Stimulated activated CD8-positive, alpha-beta memory T cell treated with anti-CD3 and anti-CD28 coated beads, Interleukin-15, amount 100 ng/mL, for 4 hours (primary cell): ENCODE measurements at regions not wholly inside any gene's neighbourhood (a gene's known extent, or its start where the extent isn't known, plus 50 kb on each side); places are given as distances from the start of the nearest gene placed in this dataset.
"Not testable (repeated sequence)": the region's sequence is repeated elsewhere in the genome, so short reads cannot be mapped to it uniquely, and the experiment has no call there.

Experiments used
- DNase-seq, 2 donors: peaks; one replicate each; pipeline ENCODE4 v3.0.0-alpha.2; 2020; ENCODE audit warnings: low read depth in 2 of 2

DNA sequence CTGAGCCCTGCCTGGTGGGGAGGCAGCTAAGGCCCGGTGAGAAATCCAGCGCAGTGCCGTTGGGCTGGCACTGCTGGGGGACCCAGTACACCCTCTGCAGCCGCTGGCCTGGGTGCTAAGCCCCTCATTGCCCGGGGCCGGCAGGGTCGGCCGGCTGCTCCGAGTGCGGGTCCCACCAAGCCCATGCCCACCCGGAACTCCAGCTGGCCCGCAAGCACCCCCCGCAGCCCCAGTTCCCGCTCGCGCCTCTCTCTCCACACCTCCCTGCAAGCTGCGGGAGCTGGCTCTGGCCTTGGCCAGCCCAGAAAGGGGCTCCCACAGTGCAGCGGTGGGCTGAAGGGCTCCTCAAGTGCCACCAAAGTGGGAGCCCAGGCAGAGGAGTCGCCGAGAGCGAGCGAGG lies 225.1 kb upstream of the ANKH start:
- not testable (repeated sequence) for DNase-seq

DNA sequence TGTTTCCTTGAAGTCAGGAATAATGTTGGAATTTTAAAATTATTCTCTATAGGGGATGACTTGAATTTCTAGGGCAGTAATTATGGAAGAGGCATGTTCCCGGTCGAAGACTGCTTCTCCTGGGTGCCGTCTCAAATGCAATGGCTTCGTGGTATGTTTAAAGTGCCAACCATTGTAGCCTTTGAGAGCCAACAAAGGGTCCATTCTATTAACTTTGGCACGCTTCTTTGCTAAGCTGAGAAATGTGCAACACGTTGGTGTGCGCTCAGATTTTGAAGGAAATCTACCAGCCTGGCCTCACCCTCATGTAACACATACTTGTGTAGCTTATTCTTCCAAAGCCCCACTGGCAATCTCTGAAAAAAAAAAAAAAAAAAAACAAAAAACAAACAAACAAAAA lies 221.2 kb upstream of the ANKH start:
- no peak for DNase-seq

DNA sequence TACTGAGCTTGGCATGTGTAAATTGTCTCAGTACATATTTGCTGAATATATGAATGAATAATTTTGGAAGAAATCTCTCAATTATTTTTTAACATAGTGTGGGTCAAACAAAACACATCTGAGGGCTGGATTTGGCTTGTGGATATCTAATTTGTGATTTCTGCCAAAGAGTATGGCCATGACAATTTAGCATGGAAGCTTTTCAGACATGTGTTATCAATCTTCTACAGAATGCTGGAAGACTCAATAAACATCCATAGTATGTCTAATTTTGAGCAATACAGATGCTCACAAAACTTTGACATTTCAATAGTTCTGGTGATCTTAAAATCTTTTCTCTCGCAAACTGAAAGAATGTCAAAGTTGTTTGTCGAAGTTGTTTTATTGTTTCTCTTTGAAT lies 214.1 kb upstream of the ANKH start:
- no peak for DNase-seq

DNA sequence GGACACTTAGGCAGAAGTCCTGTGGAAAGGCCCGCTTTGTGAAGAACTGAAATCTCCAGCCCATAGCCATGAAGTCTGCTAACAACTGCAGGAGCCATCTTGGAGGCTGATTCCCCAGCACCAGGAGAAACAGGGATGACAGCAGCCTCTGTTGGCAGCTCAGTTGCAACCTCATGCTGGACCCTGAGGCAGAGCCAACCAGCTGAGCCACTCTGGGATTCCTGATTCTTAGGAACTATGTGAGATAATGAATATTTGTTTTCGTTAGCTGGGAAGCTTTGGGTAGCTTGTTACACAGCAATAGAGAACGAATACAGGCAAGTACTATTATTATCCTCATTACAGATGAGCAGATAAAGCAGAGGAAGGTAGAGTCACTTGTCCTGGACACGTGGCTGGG lies 210.5 kb upstream of the ANKH start:
- no peak for DNase-seq

DNA sequence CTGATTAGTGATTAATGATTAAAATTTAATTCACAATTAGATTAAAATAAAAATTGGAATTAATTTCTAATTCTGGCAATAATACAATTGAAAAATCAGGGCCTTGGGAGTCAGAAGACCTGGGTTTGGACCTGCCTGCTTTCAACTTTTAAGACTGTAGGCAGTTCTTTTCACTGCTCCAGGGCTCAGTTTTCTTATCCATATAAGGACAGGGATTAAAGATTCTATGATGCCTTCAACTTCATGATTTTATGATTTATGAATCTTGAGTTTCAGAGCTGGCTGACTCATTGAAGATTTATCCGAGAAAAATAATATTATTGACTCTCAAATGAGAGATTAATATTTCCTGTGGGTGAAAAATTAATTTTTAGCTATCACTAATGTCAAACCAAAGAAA lies 208.6 kb upstream of the ANKH start:
- no peak for DNase-seq

DNA sequence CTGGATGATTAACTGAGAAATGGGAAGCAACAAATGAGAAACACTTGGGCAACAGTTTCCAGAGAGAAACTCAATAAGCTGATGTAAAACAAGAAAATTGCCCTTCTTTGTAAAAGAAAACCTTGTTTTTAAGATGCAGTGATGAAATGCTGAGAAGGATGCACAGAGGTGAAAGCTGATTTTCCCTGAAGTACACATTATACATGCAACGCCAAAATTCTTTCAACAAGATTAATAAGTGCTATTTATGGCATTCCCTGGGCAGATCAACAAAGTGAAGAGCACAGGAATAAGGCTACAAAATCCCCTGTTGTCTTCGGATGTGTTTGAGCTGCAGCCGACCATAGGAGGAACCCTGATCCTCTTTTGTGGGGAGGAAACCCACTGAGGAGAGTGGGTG lies 208.0 kb upstream of the ANKH start:
- no peak for DNase-seq

DNA sequence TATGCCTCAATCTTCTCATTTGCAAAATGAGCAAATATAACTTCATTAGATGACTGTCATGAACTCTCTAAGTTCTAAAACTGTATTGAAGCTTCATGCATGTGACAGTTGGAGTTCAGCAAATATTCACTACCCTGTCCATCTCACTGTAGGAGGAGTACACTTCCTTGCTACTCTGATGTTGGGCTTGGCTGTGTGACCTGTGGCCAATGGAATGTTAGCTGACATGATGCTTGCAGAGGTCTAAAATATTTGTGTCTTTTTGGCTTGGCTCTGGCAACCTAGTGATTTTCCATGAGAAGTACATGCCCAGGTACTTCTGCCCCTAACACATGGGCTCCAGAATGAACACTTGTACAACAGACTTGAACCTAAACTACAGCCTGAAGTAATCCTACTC lies 203.1 kb upstream of the ANKH start:
- no peak for DNase-seq

DNA sequence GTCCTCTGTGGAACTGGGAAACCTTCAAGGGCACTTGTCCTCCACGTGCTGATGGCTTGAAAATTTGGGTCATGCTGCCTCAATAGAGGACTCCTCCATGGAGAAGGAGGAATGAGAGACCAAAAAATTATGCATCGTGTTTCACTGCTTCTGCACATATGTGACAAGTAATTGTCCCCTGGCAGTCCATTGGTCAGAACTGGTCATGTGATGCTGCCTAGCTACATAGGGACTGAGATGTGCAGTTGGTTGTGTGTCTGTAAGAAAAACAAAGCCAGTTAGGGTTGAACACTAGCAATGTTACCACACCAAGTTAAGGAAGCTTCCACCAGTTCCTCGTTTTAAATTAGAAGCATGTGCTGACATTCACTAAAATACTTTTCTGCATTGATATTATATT lies 201.9 kb upstream of the ANKH start:
- DNase-seq = no peak

DNA sequence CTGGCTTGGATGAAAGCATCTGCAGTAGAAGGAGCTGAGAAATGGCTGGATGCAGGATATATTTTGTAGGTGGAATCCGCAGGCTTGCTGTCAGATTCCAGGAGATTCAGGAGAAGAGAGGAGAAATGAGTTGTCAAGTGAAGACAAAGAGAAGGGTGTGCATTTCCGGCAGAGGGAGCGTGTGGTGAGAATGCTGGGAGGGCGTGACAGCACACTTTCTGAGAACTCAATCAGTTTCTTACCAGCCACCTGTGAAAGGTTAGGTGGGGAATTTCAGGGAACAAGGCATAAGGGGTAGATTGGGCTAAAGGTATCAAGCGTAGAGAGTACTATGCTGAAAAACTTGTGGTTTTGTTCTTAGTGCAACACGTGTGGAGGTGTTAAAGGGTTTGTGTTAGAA lies 199.3 kb upstream of the ANKH start:
- DNase-seq = no peak

DNA sequence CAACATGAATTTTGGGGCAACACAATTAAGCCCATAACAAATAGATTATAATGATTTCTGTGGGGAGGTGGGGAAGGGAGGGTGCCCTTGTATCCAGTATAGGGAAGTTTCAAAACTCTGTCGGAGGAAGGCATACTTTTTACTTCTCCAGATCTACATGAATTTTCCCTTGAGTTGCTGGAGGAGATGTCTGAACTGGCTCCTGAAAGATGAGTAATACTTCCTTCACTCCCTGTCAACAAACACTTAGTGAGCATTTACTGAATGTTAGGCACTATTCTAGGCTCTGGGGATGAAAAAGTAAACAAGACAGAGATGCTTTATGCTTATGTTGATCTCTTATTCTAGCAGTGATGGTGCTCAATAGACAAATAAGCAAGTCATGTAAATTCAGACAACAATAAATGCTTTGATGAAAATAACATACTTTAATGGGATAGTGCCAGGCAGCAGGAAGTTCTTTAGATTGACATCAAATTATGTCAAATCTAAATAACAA lies 197.9 kb upstream of the ANKH start:
- DNase-seq = no peak

DNA sequence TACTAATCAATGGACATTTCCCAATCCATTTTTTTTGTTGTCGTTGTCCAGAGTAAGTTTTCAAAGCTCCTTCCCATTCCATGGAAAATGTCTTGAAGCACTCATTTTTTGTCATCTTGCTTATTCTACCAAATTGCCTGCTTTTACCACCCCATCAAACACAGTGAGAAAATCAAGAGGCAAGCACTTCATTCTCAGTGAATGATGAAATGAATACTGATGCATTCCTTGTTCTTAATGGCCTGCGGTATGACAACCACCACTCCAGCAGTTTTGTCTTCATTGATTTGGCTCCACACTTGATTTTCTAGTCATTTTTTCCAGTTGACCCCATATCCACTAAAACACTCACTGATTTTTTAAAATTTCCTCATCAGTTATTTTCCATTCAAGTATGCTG lies 193.5 kb upstream of the ANKH start:
- no peak for DNase-seq

DNA sequence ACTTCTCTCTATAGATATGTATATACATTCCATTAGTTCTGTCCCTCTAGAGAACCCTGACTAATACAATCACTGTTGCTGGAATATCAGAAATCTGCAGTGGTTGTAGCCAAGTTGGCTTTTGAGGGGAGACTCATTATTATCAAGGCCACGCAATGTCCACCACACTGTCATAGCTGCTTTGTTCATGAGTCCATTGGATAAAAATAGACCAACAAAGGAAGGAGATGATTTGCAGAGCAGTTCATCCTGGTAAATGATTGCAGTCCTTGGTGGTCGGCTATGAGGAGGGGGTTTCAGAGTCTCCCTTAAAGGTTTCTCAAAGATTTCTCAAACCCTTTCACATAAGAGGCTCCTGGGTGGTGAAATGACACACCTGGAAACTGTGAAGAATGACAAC lies 192.8 kb upstream of the ANKH start:
- no peak for DNase-seq

DNA sequence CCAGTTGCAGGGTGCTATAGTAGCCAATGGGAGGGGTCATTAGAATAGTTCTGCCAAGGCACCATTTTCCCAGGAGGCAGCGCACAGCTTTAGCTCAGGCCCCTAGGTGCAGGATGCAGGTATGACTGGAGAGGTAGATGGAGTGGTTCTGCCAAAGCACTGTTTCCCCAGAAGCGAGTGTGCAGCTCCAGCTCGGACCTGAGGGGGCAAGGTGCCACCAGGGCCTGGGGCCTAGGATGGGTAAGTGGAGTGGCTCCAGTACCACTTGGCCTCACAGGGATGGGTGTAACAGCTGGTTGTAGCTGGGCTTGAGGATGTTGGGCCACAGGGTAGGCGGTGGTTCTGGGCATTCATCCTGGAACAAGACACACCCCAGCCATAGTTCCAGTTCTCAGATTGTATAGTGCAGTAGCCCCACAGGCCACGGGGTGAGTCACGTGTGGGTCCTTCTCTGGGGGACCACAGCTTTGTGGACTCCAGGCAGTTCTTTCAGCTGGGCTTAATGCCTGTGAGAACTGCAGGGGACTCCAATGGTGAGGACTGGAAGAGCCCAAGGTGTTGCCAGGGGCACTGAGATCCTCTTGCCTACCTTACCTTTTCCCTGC lies 185.5 kb upstream of the ANKH start:
- DNase-seq = no peak

DNA sequence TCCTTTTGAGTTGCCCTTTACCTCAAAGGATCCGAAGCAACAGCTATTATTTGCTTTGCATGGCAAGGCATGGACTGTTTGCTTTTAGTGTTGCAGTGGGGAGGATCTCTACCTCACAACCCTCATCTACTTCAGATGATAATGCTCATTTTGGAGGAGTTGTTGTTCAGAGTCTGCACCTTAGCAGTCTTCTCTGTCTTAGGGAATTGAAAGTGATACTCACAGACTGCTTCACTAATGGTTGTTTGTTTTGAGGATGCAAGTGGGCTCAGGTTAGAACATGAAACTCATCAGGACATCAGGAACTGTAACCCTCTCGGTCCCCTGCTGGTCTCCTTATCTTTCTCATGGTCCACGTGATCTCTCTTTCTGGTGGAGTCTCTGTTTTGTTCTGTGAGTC lies 172.9 kb upstream of the ANKH start:
- no peak for DNase-seq

DNA sequence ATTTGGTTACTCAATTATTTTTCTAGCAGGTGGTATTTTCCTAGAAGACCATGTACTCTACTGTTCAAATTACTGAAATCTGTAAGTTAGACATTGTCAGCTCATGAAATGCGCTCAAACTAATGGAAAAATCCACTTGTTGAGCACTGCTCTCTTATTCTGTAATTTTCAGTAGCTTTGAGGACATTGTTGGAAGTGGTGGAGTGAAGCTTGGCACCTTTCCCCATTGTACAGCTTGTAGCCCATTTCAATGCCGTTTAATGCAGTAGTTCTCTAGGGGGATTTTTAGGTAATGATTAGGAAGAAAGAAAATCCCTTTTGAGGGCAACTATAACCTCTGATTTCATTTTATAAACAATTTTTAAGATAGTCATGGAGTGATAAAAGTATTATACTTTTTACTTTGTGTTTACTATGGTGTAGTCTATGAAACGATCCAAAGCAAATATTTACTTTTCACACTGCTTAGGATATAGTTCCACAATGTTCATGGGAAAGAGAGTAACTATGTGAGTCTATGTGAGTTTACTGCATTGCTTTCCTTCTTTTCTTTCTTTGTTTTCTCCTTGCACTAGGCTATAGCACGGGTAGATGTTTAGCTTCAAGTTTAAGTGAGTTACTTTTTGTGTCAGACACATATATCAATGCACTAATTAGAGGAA lies 165.8 kb upstream of the ANKH start:
- no peak for DNase-seq

DNA sequence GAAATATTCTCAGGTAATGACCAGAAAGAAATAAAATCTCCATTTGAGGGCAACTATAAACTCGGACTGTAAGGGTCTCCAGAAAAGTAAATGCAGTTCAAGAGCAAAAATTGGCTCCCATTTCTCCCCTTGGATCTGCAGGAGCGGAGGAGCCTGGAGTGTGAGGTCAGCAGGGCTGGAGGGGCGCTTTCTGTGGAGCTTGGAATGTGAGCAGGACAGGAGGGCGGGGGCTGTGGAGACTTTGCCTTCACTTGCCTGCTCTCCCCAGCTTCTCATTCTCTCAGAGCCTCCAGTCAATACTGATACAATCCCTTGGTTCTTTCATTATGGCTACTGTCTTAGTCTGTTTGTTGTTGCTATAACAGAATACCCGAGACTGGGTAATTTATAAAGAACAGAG lies 162.8 kb upstream of the ANKH start:
- no peak for DNase-seq

DNA sequence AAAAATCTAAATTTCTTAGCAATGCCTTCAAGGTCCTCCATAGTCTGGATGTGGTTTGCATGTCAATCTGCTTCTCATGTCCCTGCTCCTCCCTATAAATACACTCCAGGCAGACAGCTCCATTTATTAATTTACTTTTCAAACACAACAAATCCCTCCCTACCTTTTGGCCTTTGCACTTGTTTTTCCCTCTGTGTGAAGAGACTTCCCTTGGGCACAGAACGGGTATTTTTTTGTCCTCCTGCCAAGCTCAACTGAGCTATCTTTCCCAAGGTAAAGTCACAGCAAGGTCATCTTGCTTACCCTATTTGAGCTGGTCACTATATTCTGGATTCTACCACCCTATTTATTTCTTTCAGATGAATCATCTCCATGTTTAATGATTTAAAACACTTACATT lies 159.6 kb upstream of the ANKH start:
- no peak for DNase-seq

DNA sequence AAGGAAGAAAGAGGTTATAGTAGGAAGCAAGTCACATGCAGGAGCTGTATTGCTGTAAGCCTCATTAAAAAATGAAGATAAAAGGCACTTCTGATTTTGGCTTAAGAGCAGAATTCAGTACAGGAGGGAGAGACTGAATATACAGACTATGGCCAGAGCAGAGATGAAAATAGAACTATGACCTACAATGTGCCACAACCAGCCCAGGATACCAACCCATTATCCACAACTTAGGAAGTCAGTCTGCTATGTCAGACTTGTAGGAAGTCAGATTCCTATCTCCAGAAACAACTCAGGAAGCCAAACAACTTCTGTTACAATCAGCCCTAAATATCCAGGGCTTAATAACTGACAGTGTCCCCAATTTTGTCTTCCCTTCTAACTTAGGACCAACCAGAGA lies 156.2 kb upstream of the ANKH start:
- no peak for DNase-seq

DNA sequence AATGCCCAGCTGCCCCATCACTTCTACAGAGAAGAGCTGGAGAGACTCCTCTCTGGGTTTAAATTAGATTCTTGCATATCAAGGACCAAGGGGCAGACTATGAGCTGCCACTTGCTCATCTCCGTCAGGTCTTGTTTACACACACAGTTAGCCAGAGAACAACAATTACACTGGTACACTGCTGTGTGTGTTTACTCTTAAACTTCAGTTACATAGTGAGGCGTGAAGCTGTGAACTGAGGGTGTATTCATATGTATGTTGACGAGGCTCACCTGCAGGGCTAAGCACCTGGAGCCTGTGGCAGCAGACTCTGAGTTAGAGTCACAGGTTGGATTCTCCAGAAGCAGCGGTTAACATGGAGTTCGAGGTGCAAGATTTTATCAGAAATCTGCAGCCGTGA lies 155.4 kb upstream of the ANKH start:
- no peak for DNase-seq

DNA sequence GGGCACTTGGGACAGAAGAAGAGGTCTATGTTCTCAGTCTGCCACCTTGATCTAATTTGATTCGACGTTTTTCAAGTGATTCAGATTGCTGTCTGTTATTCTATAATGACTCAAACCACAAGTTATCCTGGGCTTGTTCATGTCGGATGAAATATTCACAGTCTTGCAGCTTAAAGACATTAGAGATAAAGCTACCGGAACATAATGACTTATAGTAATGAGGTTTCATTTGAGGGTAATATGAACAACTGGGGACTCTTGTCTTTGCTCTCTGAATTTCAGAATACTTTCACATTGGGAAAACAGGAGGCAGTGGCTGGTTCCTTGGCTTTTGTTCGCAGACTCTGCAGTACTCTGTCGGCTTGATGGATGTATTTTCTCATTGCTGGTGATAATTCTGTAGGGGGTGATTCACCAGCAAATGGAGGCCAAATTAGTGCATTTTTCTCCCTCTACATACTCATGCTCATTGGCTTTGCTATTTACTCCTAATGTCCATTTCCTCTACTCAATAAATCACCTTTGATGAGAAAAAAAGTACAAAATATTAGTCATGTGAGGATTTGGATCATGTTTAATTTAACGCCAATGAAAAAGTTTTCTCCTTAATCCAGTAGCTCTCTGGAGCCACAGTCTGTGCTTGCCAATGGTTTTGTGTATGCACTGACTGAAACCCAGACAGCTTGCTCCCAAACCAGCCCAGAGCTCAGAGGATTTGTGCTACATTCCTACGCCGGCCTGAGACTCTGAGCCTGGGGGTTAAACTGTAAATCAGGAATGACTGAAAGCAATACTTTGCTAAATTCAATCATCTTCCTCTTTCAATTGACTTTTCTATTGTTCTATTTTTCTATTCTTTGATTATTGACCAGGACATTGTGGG lies 154.7 kb upstream of the ANKH start:
- no peak for DNase-seq

DNA sequence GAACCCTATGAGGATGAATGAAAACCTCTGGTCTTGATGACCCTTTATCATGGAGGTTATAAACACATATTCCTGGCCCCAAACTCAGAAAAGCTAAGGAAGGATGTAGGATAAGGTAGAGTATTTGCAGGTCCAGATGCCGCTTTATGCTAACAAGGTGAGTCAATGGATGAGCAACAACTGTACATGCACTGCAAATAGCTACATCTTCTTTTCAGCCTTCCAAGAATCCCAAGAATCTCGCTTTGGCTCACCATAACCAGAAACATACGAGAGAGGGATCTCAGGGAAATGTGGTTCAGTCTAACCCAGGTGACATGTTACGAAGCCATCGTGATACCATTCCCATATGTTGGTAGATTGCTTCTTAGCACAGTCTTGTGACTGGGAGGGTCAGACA lies 152.3 kb upstream of the ANKH start:
- DNase-seq = no peak

DNA sequence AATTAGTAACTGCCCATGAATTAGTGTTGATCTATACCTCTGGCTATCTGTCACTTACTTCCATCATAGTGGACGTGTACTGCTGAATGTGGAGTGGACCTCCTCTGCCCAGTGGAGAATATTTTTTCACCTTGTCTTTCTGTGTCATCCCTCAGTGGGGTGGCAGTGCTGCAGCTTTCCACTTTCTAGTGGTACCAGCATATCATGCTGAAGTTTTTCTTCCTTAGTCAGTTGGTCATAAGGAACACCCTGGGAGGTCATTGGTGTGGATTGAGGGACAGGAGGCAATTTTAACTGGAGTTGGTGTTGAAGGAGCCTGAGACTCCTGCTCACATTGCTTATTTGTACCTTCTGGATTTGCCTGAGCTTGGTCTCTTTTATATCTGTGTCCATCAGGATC lies 151.7 kb upstream of the ANKH start:
- DNase-seq = no peak
